ENCODE measurements at regions not wholly inside any gene's neighbourhood (a gene's known extent, or its start where the extent isn't known, plus 50 kb on each side); places are given as distances from the start of the nearest gene placed in this dataset.

DNA sequence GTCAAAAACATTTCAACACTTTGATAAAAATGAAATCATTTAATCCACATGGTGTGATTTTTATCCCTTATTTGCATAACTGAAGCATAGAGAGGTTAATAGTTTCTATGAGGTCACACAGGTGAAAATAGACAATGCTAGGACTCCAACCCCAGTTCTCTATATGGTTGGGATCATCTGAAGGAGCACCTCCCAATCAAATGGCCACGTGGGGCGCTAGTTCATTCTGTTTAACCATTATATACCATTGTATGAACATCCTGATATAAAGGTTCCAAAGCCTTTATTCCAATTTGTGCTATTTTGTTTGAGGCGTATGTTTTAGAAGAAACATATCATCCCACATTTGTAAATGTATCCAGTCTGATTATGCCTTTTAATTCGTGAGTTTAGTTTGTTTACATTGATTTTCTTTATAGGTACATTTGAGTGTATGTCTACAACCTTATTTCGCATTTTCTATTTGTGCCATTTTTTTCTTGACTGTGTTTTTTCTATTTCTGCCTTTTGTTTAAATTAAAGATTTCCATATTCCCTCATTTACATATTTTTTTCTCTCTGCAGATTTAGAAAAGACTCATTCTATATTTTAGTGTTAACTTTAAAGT is 1092.0 kb downstream of the MAT2B start:
- Histone ChIP-seq H3K4me1 (ENCODE audit: control insufficient read depth, insufficient read depth, low read length) (no peaks in the 10 kb centered on the region), H3K79me2 (ENCODE audit: control insufficient read depth, insufficient read depth, low read length) (no peaks in the 10 kb centered on the region), H3K27me3 (replicated peaks in 1 of 2; ENCODE audit: control insufficient read depth in 2 of 2, insufficient read depth in 2 of 2, low read length in 1 of 2) (no peaks in the 10 kb centered on the region), H3K9ac (ENCODE audit: control insufficient read depth, insufficient read depth, low read length) (no peak overlapping the region), H3K36me3 (ENCODE audit: control insufficient read depth in 2 of 2, insufficient read depth in 2 of 2, low read length in 1 of 2) (no peaks in the 10 kb centered on the region), H3K4me3 (no peak overlapping the region), H3K9me3 (replicated peaks; ENCODE audit: control insufficient read depth, insufficient read depth, low read length) (no peaks in the 10 kb centered on the region), H3K4me2 (ENCODE audit: control insufficient read depth, insufficient read depth) (no peak overlapping the region), H4K20me1 (ENCODE audit: control insufficient read depth, insufficient read depth) (no peaks in the 10 kb centered on the region), H2AFZ (ENCODE audit: control insufficient read depth, low read depth, low read length) (no peak overlapping the region), H3K27ac (ENCODE audit: control insufficient read depth, insufficient read depth) (no peak overlapping the region)
- no TSS peak for BruUV-seq (replicated peaks)
- ATAC-seq (peak; percentile 95), DNase-seq (ENCODE audit: low read depth, low spot score) (no peak), FAIRE-seq (no peak)
- POLR2A ChIA-PET = no interaction called here
- TF ChIP-seq MYB (IDR thresholded peaks at IDR 0.05; ENCODE audit: borderline replicate concordance, low read depth, low read length) (no peak), RAD21 (IDR thresholded peaks at IDR 0.05; ENCODE audit: insufficient read depth, low read depth, low read length) (peak; percentile 43), CHD1 (IDR thresholded peaks at IDR 0.05; ENCODE audit: low read depth, low read length) (no peak), IRF4 (IDR thresholded peaks at IDR 0.05; ENCODE audit: low read depth, low read length) (no peak), SMC3 (IDR thresholded peaks at IDR 0.05; ENCODE audit: borderline replicate concordance, low read length) (peak; percentile 16; the same call in 1 of the 2 replicates), SMAD1 (IDR thresholded peaks at IDR 0.05; ENCODE audit: low read depth, partially characterized antibody) (no peak)
- TF ChIP-seq, protein P1, sequence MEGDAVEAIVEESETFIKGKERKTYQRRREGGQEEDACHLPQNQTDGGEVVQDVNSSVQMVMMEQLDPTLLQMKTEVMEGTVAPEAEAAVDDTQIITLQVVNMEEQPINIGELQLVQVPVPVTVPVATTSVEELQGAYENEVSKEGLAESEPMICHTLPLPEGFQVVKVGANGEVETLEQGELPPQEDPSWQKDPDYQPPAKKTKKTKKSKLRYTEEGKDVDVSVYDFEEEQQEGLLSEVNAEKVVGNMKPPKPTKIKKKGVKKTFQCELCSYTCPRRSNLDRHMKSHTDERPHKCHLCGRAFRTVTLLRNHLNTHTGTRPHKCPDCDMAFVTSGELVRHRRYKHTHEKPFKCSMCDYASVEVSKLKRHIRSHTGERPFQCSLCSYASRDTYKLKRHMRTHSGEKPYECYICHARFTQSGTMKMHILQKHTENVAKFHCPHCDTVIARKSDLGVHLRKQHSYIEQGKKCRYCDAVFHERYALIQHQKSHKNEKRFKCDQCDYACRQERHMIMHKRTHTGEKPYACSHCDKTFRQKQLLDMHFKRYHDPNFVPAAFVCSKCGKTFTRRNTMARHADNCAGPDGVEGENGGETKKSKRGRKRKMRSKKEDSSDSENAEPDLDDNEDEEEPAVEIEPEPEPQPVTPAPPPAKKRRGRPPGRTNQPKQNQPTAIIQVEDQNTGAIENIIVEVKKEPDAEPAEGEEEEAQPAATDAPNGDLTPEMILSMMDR (IDR thresholded peaks at IDR 0.05 in 2 of 3, conservative IDR thresholded peaks at IDR 0.05 in 1 of 3; ENCODE audit: control insufficient read depth in 2 of 3, extremely low read depth in 1 of 3, insufficient read depth in 1 of 3, low read depth in 3 of 3, low read length in 3 of 3) = peak; percentile 47 to 54 (median 48)
- TF ChIP-seq, protein P2, sequence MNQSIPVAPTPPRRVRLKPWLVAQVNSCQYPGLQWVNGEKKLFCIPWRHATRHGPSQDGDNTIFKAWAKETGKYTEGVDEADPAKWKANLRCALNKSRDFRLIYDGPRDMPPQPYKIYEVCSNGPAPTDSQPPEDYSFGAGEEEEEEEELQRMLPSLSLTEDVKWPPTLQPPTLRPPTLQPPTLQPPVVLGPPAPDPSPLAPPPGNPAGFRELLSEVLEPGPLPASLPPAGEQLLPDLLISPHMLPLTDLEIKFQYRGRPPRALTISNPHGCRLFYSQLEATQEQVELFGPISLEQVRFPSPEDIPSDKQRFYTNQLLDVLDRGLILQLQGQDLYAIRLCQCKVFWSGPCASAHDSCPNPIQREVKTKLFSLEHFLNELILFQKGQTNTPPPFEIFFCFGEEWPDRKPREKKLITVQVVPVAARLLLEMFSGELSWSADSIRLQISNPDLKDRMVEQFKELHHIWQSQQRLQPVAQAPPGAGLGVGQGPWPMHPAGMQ (IDR thresholded peaks at IDR 0.05; ENCODE audit: borderline replicate concordance) = no peak
- SMC1A ChIA-PET (ENCODE audit: uncharacterized antibody, unreplicated experiment) = interaction anchor here (0.8 to 1.6 kb wide), 6 partner anchors 7 to 75 kb away, joined by 3 to 5 read pairs (median 4); no protein-coding TSS in a partner anchor
- intact Hi-C loops (cut with micrococcal nuclease; ENCODE audit: unreplicated experiment) (loop anchor here (5.0 kb wide), 1 partner anchor 610 kb away; no protein-coding TSS in a partner anchor), in situ Hi-C loops (cut with MboI) (no loop called here)
- WGBS (ENCODE audit: insufficient coverage, insufficient replicate concordance, low lambda C conversion rate, missing lambda C conversion rate) = 17% methylated on average over 5 of the region's 5 CpGs
- RAD21 ChIA-PET (ENCODE audit: unreplicated experiment) = no interaction called here
- CTCF ChIA-PET = interaction anchor here (0.6 to 1.0 kb wide), 4 partner anchors 15 to 987 kb away, joined by 3 to 5 read pairs (median 4); no protein-coding TSS in a partner anchor

All from GM12878 (cell line).